Cardiac muscle cell (in vitro differentiated cells and primary cell): ENCODE measurements at regions not wholly inside any gene's neighbourhood (a gene's known extent, or its start where the extent isn't known, plus 50 kb on each side); places are given as distances from the start of the nearest gene placed in this dataset.
"Not testable (repeated sequence)": the region's sequence is repeated elsewhere in the genome, so short reads cannot be mapped to it uniquely, and the experiment has no call there.

Experiments
- DNase-seq, 2 donors: peaks; one replicate each; pipeline versions ENCODE4 v3.0.0 to v3.0.0-alpha.2; 2010 to 2017; ENCODE audit warnings: low read depth in 1 of 2, low spot score in 1 of 2
- H3K27ac ChIP-seq: fragments of 200-600 bp; sonication (generic); 2 replicates; pipeline ENCODE4 v1.5.1; 2016
- H3K27me3 ChIP-seq: fragments of 200-600 bp; sonication (generic); 2 replicates; pipeline ENCODE4 v1.6.0; 2016; ENCODE audit warnings: control low read depth
- H3K36me3 ChIP-seq: fragments of 200-600 bp; sonication (generic); 2 replicates; pipeline ENCODE4 v1.5.1; 2016; ENCODE audit warnings: control low read depth
- H3K4me1 ChIP-seq: fragments of 200-600 bp; sonication (generic); 2 replicates; pipeline ENCODE4 v1.8.1; 2017; ENCODE audit warnings: low read depth, mild to moderate bottlenecking, mixed run types
- H3K4me3 ChIP-seq: fragments of 200-600 bp; sonication (generic); 2 replicates; pipeline ENCODE4 v1.5.1; 2016; ENCODE audit warnings: mild to moderate bottlenecking
- H3K9me3 ChIP-seq: fragments of 200-600 bp; sonication (generic); 2 replicates; pipeline ENCODE4 v1.5.1; 2017; ENCODE audit warnings: low read depth, mild to moderate bottlenecking, control low read depth
- TF ChIP-seq, protein P1 (sequence below): IDR thresholded peaks from 2 replicates; pipeline ENCODE4 v1.5.1; 2012; ENCODE audit warnings: low read depth, mild to moderate bottlenecking, low read length

DNA sequence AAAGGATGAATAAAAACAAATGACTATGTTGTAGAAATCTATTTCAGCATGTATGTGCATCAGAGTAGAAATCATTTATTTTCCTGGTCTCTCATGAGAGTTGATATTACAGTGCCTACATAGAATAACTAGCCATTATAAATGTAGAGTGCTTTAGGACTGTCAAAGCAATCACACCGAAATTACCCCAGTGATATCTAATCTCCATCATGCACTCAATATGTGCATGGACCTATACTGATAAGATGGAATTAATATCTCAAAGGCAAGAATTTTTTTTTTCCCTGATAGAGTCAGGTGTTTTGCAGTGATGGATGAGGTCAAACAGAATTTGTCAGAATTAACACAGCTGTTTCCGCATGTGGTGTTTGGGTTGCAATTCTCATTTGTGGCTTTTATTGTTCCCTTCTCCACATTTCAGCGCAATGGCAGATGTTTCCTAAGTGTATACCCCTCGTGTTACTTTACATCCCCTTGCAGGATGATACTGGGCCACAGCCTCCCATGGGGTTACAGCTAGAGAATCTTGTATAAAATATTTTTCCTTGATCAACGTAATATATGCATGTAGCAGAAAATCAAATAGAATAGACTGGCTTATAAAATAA lies 298.8 kb downstream of the RASEF start:
- TF ChIP-seq, protein P1, sequence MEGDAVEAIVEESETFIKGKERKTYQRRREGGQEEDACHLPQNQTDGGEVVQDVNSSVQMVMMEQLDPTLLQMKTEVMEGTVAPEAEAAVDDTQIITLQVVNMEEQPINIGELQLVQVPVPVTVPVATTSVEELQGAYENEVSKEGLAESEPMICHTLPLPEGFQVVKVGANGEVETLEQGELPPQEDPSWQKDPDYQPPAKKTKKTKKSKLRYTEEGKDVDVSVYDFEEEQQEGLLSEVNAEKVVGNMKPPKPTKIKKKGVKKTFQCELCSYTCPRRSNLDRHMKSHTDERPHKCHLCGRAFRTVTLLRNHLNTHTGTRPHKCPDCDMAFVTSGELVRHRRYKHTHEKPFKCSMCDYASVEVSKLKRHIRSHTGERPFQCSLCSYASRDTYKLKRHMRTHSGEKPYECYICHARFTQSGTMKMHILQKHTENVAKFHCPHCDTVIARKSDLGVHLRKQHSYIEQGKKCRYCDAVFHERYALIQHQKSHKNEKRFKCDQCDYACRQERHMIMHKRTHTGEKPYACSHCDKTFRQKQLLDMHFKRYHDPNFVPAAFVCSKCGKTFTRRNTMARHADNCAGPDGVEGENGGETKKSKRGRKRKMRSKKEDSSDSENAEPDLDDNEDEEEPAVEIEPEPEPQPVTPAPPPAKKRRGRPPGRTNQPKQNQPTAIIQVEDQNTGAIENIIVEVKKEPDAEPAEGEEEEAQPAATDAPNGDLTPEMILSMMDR = no peak
- H3K4me3 ChIP-seq = no peak overlapping the region

DNA sequence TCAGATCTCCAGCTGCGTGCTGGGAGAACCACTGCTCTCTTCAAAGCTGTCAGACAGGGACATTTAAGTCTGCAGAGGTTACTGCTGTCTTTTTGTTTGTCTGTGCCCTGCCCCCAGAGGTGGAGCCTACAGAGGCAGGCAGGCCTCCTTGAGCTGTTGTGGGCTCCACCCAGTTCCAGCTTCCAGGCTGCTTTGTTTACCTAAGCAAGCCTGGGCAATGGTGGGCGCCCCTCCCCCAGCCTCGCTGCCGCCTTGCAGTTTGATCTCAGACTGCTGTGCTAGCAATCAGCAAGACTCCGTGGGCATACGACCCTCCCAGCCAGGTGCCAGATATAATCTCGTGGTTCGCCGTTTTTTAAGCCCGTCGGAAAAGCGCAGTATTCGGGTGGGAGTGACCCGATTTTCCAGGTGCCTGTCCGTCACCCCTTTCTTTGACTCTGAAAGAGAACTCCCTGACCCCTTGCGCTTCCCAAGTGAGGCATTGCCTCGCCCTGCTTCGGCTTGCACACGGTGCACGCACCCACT lies 288.2 kb downstream of the RASEF start:
- H3K4me3 ChIP-seq, H3K9me3 ChIP-seq, H3K4me1 ChIP-seq, H3K36me3 ChIP-seq, DNase-seq, H3K27ac ChIP-seq, H3K27me3 ChIP-seq: not testable (repeated sequence)

More for the DNA sequence above, 298.8 kb downstream of the RASEF start:
- DNase-seq = no peak
- no peaks in the 10 kb centered on the region for H3K27me3 ChIP-seq
- H3K4me1 ChIP-seq = no peaks in the 10 kb centered on the region
- H3K36me3 ChIP-seq = no peaks in the 10 kb centered on the region
- no peaks in the 10 kb centered on the region for H3K9me3 ChIP-seq
- no peak overlapping the region for H3K27ac ChIP-seq

DNA sequence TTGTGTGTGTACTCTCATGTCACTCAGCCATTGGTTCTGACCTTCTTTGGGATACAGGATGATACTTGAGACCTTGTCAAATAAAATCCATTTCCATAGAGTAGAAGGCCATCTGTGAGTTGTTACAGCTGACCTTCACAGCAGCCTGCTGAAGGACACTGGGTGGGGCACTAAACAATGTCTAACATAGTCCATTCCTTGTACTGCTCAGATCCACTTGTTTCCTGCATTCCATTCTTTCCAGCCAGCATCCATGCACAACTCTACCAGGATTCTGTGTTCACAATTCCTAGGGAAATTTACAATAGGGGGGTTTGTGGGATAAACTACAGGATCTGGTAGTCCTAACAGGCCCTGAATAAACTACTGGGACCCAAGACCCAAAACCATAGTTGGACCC lies 286.4 kb downstream of the RASEF start:
- Histone ChIP-seq H3K4me1 (no peaks in the 10 kb centered on the region), H3K4me3 (no peak overlapping the region), H3K9me3 (no peaks in the 10 kb centered on the region), H3K27me3 (no peaks in the 10 kb centered on the region), H3K27ac (no peak overlapping the region), H3K36me3 (no peaks in the 10 kb centered on the region)
- TF ChIP-seq, protein P1 = no peak
- no peak for DNase-seq

DNA sequence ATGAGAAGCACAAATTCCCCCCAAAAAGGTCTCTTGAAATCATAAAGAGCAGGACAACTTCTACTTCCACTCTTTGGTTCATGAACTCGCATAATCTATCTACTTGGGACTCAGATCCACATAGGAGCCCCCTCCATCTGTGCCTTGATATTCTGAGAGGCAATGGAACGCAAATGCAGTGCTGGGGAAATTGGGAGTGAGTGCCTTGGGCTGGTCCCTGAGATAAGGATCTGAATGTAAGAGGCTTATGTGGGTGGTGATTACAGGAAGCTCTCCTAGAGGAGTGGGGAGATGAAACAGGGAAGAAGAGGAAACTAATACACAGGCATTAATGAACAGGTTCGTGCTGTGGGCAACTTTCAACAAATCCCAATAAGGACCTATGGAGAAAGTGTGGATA lies 285.6 kb downstream of the RASEF start:
- DNase-seq = no peak
- Histone ChIP-seq H3K27me3 (no peaks in the 10 kb centered on the region), H3K9me3 (no peaks in the 10 kb centered on the region), H3K4me3 (no peak overlapping the region), H3K4me1 (no peaks in the 10 kb centered on the region), H3K27ac (no peak overlapping the region), H3K36me3 (no peaks in the 10 kb centered on the region)
- TF ChIP-seq, protein P1 = no peak

DNA sequence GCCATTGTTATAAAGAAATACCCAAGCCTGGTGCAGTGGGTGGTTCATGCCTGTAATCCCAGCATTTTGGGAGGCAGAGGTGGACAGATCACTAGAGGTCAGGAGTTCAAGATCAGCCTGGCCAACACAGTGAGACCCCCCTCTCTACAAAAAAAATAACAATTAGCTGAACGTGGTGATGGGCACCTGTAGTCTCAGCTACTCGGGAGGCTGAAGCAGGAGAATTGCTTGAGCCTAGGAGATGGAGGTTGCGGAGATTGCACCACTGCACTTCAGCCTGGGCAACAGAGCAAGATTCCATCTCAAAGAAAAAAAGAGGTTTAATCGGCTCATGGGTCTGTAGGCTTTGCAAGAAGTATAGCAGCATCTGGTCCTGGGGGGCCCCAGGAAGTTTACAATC lies 284.0 kb downstream of the RASEF start:
- H3K9me3 ChIP-seq, H3K4me3 ChIP-seq, DNase-seq, H3K27ac ChIP-seq, H3K36me3 ChIP-seq, H3K27me3 ChIP-seq, H3K4me1 ChIP-seq: not testable (repeated sequence)

DNA sequence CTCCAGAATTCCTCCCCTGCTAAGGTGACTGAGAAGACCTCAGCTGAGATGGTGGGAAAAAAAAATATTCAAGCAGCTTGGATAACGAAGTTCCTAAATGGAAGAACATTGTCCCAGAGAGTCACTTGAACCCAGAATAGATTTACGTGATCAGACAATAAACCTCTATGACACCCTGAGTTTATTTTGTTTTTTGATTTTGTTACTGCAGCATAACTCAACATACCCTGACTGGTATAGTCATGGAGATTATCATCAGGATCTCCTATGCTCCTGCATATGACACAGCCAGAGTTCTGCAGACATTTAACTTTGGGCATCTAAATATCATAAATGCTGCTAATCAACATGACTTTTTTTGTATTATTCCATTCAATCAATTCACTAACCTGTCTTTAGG lies 282.9 kb downstream of the RASEF start:
- H3K27ac ChIP-seq = no peak overlapping the region
- TF ChIP-seq, protein P1 = no peak
- no peak for DNase-seq
- no peaks in the 10 kb centered on the region for H3K27me3 ChIP-seq
- no peaks in the 10 kb centered on the region for H3K36me3 ChIP-seq
- no peaks in the 10 kb centered on the region for H3K4me1 ChIP-seq
- no peak overlapping the region for H3K4me3 ChIP-seq
- no peaks in the 10 kb centered on the region for H3K9me3 ChIP-seq

DNA sequence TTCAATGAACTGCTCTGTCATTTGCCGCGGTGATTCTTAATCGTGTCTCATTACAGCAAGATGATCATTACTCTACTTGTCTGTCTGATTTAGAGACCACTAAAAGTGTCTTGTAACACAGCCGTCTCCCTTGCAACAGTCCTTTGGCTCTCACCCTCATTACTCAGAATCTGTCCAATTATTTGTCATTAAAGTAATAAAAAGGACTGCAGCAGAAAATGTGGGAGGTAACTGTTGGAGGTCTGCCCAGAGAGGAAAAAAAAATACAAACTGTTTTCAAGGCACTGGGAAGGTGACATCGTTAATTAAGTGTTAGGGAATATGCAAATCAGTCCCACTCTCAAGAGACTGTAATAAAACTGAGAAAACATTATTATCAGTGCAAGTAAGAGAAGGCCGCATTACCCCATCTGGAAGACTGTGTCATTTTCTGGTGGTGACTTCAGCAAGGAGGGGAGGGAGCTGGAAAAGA lies 281.0 kb downstream of the RASEF start:
- Histone ChIP-seq H3K27ac (no peak overlapping the region), H3K9me3 (no peaks in the 10 kb centered on the region), H3K4me3 (no peak overlapping the region), H3K4me1 (no peaks in the 10 kb centered on the region), H3K36me3 (no peaks in the 10 kb centered on the region), H3K27me3 (no peaks in the 10 kb centered on the region)
- TF ChIP-seq, protein P1 = no peak
- no peak for DNase-seq
